Suppressor macrophage treated with lipopolysaccharide for 1 hour (primary cell): ENCODE measurements at regions not wholly inside any gene's neighbourhood (a gene's known extent, or its start where the extent isn't known, plus 50 kb on each side); places are given as distances from the start of the nearest gene placed in this dataset.

Experiments
- DNase-seq, 3 donors: peaks; one replicate each; pipeline ENCODE4 v3.0.0-alpha.2; 2020 to 2022

- DNase-seq, result no peak
These were observed 107.7 kb upstream of the SPATA13 start for GRCh38 chr13:24052547-24053518.

DNA sequence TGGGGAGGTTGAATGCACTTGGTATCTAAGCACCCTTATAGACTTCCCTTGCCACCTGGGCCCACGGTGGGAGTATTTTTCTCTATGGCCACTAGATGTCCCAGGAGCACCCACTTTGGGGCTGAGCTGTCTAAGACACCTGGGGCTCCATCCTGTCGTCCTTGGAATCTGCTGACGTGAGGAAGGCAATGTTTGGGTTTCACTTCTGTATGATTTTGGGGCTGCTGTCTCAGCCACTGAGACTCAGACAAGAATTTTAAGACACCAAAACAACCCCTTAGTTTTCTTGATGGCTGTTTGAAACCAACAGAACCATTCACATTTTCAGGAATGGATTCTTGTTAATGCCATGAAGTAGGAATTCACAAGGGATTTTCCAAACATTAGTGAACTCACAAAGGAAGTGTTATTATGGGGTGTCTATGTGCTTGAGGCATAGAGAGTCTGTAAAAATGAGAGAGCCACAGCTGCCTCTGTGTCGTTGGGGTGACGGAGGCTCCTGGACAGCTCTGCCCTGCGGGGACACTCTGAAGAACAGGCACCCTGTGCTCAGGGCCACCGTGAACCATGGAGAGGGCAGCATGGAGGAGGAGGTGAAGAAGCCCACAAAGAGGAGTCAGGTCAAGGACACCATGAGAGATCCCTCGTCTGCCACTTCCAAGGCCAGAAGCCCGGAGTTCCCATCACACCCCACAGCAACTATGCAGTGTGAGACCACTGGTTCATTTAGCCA, 106.8 kb upstream of the SPATA13 start:
- DNase-seq, result peak; percentile 57 to 70 (median 67)

- no peak for DNase-seq
These were observed 103.8 kb upstream of the SPATA13 start for GRCh38 chr13:24056616-24057137.

DNA sequence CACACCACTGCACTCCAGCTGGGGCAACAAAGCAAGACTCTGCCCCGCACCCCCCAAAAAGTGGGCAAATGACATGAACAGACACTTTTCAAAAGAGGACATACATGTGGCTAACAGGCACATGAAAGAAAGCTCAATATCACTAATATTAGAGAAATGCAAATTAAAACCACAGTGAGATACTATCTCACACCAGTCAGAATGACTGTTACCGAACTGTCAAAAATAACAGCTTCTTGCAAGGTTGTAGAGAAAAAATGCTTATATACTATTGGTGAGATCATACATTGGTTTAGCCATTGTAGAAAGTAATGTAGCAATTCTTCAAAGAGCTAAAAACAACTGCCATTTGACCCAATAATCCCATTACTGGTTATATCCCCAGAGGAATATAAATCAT, 99.5 kb upstream of the SPATA13 start:
- DNase-seq, result no peak

GRCh38 chr13:24063281-24063877, 97.1 kb upstream of the SPATA13 start:
- peak; percentile 27 to 61 (median 61) for DNase-seq

GRCh38 chr13:24064371-24064770, 96.1 kb upstream of the SPATA13 start:
- peak in 2 of 3 donors; percentile 7 to 19 for DNase-seq

DNA sequence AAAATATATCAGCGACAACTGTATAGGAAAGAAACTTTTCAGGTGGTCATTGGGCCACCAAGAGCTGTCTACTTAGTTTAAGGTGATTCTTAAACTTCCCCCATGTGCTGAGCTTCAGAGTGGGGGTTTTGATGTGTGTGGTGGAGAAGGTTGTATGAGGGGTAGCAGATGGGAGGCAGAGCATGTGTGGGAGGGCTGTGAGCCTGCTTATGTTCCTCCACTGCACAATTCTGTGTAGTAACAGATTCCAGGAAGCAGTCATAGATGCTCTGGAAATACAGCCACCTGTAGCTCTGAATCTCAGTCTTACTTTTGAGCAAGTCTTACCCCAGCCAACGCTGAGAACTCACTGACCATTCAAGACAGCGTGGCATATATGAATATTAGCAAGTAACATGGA, 95.3 kb upstream of the SPATA13 start:
- no peak for DNase-seq

DNA sequence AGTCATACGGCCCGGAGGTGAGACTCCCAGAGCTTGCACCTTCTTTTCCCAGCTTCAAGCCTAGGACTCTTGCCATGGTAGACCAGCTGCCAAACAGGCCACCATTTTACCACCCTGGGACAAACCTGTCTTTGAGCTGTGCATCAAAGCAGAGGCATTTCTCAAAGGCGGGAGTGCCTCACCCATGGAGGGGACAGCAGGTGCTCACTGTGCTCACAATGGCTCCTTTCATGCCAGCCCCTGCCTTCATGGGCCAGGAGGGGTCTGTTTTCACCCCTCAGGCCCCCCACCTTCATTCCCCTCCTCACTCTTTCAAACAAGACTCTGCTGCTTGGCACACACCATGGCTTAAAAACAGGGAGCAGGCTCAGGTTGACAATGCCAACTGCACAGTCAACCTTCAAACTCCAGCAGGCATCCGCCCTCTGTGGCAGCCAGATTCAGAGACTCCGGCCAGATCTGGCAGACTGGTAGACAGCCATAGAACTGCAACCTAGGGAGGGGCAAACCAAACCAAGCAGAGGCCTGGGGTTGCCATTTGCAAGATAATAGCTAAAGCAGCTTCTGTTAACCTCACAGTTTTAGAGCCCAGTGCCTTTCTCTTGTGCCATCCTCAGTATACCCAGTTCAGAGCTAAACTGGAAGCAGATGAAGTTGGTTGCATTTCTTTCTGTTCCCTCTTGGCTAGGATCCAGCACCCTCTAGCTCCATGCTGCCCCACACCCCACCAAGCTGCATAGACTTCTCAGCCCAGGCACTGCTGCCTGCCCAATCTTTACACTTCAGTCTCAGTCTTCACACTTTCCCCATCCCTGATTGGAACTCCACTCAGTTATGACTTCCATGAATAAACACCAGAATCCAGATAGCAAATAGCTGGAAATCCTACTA, 93.9 kb upstream of the SPATA13 start:
- peak in 1 of 3 donors; percentile 6 for DNase-seq

DNA sequence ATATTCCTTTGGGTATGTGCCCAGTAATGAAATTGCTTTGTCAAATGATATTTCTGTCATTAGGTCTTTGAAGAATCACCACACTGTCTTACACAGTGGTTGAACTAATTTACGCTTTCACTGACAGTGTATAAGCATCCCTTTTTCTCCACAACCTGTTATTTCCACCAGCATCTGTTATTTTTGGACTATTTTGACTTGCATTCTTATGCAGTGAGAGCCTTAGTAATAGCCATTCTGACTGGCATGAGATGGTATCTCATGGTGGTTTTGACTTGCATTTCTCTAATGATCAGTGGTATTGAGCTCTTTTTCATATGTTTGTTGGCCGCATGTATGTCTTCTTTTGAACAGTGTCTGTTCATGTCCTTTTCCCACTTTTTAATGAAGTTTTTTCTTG, 92.0 kb upstream of the SPATA13 start:
- no peak for DNase-seq

GRCh38 chr13:24071016-24071415, 89.5 kb upstream of the SPATA13 start:
- DNase-seq, result no peak

DNA sequence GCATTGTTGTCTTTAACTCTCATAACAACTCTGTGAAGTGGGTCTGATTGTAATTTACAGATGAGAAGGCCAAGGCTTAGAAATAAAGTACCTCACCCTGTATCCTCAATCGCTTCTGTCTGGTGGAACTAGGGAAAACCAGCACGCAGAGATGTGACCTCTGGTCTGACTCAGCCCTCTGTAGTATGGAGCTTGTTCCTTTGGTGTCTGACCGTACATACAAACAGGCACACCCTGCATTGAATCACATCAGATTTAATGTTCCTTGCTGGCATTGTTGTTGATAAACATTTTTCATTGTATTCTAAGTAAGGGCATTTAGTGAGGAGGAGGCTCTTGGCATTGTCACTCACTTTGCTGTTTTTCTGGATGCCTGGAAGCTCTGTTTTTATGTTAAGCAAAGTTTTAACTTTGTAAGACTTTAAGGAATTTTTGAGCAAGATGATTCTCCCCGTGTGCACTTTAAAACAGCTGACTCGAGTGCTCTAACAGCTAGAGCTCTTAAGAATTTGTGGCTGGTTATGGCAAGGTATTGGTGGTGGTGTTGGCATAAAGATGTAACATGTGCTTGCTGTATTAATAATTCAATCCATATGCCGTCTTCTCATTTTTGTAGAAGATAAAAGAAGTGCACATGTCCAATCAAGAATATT, 89.0 kb upstream of the SPATA13 start:
- no peak for DNase-seq

- DNase-seq, result no peak
These were observed 86.9 kb upstream of the SPATA13 start for GRCh38 chr13:24073657-24074056.

- peak; percentile 38 to 55 (median 47) for DNase-seq
These were observed 85.8 kb upstream of the SPATA13 start for GRCh38 chr13:24074678-24075077.

- no peak for DNase-seq
These were observed 85.2 kb upstream of the SPATA13 start for GRCh38 chr13:24075137-24075975.

- DNase-seq, result no peak
These were observed 84.4 kb upstream of the SPATA13 start for GRCh38 chr13:24076109-24076508.

- DNase-seq, result no peak
These were observed 83.9 kb upstream of the SPATA13 start for GRCh38 chr13:24076636-24077035.

DNA sequence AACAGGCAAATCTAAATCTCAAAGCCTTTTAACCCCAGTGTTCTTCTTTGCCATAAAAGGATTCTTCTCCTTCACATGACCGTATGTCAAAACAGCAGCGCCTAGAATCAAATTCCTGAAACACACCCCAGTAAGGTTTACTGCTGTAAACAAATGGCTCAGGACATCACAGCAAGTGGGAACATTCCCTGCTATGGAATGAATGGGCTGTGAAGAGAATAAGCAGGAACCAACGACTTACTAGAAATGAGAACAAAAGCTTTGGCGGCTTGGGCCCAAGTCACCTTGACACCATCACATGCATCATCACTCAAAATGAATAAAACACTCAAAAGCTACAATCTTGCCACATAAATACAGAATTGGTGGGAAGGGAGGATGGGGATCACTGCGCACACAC, 80.4 kb upstream of the SPATA13 start:
- DNase-seq, result no peak

DNA sequence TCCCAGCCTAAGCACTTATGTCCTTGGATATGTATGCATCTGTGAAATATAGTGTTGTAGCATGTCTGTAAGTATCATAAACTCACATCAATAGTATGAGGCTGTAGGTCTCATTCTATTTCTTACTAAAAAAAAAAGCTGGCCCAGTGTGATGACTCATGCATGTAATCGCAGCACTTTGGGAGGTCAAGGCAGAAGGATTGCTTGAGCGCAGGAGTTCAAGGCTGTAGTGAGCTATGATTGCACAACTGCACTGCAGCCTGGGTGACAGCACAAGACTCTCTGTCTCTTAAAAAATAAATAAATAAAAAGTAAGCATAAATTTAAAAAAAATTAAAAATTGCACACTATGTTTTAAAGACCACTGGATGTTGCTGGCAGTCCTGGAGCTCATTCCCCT, 79.1 kb upstream of the SPATA13 start:
- DNase-seq, result no peak

GRCh38 chr13:24083141-24083540, 77.4 kb upstream of the SPATA13 start:
- no peak for DNase-seq

DNA sequence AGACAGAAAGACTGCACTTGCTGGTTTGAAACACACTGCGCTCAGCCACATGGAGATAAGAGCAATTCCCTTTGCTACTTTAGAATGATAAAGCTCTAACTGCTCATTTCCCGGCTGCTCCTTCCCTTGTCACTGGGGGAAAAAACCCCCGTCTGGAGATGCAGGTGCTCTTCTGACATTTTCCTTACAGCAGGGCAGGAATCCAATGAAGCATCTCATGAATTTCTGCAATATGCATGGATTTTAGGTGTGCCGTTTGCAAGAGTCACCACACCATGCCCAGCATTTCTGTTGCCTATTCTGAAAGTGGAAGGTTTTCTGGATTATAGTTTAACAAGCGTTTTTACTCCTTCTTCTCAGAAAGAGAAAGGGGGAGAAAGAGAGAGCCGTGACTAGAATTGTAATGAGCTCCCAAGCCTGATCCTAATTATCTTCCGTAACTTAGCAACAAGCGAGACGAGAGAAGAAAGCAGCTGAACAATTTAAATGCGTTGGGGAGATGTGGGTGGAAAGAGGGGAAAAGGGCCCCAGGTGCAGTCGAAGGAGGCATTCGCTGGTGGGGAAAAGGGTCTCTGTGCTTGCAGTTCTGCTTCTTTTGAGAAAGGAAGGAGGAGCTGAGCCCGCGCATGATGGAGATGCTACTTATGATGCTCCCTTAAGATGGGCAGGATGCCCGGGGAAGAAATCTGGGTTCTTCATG, 76.6 kb upstream of the SPATA13 start:
- DNase-seq, result no peak
